Ovary (tissue), 3 donors: ENCODE measurements at regions not wholly inside any gene's neighbourhood (a gene's known extent, or its start where the extent isn't known, plus 50 kb on each side); places are given as distances from the start of the nearest gene placed in this dataset.

ENCODE experiments used
- CTCF ChIP-seq, 3 donors: fragments of 450-650 bp in 2 of 3; fragments of 200-600 bp in 1 of 3; IDR thresholded peaks; one replicate each; pipeline versions ENCODE4 v1.5.1 to v1.8.0; 2016 to 2022; ENCODE audit warnings: antibody characterized with exemption in 3 of 3, mild to moderate bottlenecking in 1 of 3
- EP300 ChIP-seq: sonication (generic); formaldehyde crosslinking; IDR thresholded peaks from one replicate; pipeline ENCODE4 v1.6.1; 2017; ENCODE audit warnings: antibody characterized with exemption
- POLR2A ChIP-seq: fragments of 450-650 bp; IDR thresholded peaks from one replicate; pipeline ENCODE4 v1.6.1; 2017; ENCODE audit warnings: antibody characterized with exemption, mild to moderate bottlenecking, moderate library complexity
- donor health status: DM: no; HTN: no; CAD: no.

DNA sequence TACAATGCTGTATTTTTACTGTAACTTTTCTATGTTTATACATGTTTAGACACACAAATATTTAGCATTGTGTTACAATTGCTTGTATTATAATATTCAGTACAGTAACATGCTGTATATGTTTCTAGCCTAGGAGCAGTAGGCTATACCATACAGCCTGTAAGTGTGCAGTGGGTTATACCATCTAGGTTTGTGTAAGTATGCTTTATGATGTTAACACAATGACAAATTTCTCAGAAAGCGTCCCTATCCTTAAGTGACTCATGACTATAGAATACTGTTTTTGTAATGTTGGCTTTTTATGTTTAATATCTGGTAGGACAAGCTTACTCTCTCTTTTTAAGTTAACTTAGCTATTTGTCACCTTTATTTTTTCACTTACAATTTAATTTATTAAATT lies 127.5 kb upstream of the THRB start:
- TF ChIP-seq POLR2A (no peak), CTCF (IDR thresholded peaks at IDR 0.05) (no peak), EP300 (no peak)
